Activated T-helper 9 cell treated with anti-CD3 and anti-CD28 coated beads, Interleukin-2, amount 50 U/mL, for 16 hours (primary cell): ENCODE measurements at regions not wholly inside any gene's neighbourhood (a gene's known extent, or its start where the extent isn't known, plus 50 kb on each side); places are given as distances from the start of the nearest gene placed in this dataset.
"Not testable (repeated sequence)": the region's sequence is repeated elsewhere in the genome, so short reads cannot be mapped to it uniquely, and the experiment has no call there.

ENCODE experiments used
- DNase-seq: peaks from one replicate; pipeline ENCODE4 v3.0.0-alpha.2; 2020; ENCODE audit warnings: low read depth

DNA sequence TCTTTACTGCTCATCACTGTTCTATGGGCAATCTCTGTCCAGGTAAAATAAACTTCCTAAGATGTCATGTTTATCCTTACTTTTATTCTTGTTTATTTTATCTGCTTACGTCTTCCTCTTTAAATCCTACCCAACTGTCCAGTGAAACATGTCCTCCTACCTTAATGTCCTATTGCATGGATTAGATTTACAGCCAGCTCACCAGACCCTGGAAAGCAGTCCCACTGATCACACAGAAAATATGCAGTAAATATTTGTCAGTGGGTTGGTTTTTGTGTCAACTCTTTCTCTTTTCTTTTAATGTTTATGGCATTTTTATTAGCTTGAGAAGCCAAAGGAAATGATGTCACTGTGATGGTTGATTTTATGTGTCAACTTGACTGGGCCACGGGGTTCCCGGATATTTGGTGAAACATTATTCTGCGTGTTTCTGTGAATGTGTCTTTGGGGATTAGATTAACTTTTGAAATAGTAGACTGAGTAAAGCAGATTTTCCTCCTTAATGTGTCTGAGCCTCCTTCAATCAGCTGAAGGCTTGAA lies 258.3 kb downstream of the SRGAP2C start:
- DNase-seq: no peak

DNA sequence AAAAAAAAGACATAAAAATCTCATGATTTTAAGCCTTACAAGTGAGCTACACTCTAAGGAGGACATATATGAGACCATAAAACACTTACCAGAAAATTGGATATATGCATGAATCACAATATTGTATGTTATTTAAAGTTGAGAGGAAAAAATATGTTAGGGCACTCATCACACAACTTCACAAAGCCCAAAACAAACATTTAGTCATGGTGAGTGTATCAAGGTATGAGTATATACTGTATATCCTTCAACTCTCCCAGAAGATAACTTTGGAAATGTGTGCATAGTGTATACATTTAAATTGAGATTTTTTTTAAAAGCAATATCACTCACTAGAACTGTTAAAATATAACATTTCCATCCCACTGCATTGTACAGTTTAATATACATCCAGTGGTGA lies 259.3 kb downstream of the SRGAP2C start:
- DNase-seq: no peak

DNA sequence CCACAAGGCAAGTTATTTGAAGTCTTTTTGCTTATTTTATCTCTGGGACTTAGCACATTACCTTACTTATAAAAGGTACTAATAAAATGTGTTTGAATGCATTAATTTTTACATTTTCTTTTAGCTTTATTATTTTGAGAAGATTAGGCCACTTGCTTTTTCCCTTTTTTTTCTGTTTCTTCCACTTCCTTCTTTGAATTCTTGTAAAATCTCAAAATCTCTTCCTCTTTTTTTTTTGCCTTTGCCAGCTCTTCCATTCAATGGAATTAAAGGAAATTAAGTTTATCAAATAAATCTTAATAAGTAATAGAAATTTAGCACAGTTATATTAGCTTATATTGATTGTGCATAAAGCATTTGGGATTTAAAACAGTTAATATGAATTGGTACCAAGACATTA lies 260.9 kb downstream of the SRGAP2C start:
- no peak for DNase-seq

DNA sequence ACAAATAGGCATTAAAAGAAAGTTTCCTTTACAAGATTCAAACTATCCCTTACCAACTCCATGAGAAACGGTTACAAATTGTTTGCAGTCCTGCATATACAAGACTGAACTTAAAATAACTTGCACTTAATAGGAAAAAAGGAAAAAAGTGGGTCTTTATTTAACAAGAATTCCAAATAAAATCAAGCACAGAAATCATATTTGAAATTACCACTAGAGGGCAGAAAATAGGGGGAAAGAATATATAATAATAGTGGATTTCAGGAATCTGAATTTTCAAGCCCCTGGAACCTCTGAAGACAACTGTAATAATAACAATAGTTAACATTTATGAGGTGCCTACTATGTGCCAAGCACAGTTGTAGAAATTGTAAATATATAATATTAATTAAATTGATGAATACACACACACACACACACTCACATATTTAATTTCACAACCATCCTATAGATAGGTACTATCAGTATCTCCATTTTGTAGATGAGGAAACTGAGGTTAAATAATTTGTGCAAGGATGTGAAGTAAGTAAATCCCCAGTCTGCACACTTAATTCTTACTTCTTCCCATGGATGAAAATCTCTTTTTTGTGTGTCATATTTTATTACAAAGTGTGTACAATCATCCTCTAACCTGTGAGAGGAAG lies 262.6 kb downstream of the SRGAP2C start:
- not testable (repeated sequence) for DNase-seq

DNA sequence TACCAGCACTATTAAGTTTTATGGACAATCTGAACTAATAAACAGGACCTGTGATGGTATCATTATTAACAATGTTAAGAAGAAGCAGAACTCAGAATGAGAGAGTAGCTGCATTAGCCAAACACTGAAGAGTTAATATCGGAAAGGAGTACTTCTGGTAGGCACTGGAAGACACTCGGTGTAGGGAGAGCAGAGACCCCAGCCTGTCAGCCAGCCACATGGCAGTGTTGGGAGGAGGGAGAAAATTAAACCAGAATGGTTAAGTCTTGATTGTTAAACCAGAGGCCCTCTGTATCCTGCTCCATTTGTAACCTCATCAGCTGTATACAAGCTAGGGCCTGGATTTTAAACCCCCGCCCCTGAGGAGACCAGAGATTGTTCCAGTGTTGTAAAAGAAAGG lies 263.3 kb downstream of the SRGAP2C start:
- DNase-seq: not testable (repeated sequence)

DNA sequence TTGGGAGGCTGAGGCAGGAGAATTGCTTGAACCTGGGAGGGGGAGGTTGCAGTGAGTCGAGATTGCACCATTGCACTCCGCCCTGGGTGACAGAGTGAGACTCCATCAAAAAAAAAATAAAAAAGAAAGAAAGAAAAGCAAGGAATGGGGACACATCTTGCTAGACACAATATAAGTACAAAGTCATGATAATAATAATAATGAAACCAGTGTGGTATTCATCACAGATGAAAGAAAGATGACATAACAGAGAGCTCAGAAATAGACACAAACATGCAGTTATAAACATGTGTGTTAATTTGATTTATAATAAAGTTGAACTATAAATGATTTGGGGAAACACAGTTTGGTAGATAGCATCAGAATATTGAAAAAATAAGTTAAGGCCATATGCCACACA lies 264.1 kb downstream of the SRGAP2C start:
- no peak for DNase-seq

DNA sequence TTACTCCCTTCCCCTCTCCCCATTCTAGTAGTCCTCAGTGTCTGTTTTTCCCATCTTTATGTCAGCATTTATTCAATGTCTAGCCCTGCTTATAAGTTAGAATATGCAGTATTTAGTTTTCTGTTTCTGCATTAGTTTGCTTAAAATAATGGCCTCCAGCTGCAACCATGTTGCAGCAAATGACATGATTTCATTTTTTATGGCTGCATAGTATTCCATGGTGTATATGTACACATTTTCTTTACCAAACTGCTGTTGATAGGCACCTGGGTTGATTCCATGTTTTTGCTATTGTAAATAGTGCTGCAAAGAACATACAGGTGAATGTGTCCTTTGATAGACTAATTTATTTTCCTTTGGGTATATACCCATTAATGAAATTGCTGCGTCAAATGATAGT lies 267.7 kb downstream of the SRGAP2C start:
- no peak for DNase-seq

DNA sequence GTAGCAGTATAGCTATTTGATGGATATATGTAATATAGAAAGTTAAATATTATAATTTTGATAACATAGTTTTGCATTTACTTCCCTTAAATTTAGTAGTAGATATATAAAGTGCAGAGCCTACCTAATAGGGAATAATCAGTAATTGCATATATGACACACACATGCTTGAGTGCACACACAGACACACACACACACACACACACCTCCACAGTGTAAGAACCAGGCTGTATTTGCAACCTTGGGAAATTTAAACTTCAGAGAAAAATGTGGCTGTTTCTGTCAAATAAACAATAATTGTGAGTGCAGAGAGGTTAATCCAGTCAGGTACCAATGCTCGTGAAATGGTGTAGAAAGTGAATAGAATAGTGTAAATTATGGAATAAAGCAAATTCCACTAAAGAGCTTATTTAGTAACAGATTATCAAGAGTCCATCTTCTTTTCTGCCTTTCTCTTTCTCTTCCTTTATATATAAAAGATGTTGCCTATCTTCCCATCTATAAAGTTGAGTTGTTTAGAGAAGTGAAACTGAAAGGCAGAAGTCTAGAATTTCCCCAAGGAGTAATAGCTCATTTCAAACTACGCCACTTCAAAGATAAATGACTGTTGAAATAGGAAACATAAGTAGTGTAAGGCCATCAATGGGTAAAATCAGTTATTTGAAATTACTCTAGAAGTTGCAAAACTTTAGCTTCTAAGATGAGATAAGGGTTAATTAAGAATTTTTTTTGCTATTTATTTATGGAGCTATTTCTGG lies 273.7 kb downstream of the SRGAP2C start:
- DNase-seq: no peak

DNA sequence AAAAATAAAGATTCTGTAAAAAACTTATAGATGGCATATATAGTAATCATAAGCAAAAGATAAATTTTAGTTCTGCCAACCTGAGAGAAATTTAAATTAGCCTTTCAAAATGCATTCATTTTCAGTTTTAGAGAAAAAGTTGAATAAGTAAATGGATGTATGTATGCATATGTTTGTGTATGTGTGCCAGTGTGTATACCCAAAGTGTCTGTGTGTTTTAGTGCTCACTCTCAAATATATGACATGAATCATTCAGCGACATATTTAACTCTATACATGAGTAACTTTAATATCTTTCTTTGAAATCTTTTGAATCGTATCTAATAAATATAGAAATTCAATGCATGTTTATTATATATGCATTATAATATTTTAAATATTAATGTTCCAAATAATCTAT lies 274.5 kb downstream of the SRGAP2C start:
- no peak for DNase-seq

DNA sequence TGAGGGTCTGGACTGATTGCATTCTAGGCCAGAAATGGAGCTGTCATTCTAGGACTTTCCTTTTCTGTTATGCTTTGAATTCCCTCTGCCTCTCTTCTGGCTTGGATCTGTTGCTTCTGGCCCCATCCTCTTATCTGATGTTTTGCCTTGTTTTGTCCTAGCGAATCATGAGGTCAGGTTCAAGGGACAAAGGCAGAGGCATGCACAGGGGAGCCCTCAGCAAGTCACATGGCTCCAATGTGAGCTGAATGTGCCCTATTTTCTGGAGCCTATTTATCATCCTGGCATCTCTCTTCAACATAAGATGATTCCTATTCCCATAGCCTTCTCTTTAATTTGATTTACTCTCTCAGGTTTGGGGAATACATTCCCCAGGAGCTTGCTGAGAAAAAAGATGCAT lies 284.6 kb downstream of the SRGAP2C start:
- not testable (repeated sequence) for DNase-seq

DNA sequence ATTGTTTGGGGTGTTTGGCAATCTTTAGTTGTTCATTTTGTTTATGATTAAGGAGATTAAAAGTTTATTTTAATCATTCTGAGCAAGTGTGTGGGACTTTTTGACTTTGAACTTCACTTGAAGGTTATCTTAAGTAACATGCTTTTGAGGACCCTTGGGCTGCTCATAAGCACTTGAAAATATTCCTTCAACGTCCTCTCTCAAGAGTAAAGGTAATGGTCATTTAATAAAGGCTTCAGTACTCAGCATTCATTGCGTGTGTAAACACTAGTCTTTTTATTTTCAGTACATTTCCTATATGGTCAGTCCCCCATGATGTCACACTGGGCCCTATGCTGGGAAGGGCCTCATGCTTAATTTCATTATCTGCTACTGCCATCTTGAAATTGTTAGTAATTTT lies 285.6 kb downstream of the SRGAP2C start:
- DNase-seq: not testable (repeated sequence)

DNA sequence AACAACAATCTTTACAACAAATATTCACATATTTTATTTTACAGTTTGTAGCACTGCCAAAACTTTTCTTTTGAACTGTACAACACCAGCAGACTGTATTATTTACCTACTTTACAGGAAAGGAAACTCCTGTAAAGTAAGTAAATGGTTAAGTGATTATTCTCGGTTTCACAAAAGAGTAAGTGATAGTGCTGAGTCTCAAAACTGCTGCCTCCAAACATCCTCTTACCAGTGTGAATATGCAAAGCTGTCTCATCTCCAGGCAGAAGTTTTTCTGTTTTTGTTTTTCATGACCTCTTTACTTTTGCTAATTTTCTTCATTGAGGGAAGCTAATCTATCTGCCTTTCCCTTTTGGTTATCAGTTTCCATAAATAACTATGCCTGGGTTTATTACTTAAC lies 286.7 kb downstream of the SRGAP2C start:
- no peak for DNase-seq

DNA sequence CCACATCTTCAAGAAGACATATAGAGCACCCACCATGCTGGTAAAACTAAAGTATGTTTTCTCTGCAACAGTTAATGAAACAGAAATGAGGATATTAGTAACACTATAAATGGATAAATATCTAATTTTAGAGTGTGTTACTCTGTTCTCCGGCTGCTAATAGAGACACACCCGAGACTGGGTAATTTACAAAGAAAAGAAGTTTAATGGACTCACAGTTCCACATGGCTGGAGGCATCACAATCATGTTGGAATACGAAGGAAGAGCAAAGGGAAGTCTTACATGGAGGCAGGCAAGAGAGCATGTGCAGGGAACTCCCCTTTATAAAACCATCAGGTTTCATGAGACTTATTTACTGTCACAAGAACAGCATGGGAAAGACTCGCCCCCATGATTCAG lies 287.2 kb downstream of the SRGAP2C start:
- DNase-seq: no peak

DNA sequence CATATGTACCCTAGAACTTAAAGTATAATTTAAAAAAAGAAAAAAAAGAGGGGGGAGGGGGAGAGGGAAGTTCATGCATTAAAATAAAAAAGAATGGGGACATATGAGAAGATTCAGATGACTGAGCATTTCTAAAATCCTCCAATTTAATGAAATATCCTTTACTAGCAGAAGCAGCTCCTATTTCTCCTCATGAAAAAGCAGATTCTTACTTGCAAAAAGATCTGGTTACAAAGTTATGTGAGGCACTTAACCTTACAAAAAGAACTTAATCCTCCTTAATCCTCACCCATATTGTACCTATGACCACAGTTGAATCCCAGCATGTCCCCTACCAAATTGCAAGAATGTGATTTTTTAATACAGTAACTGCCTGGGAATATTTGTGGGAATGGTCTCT lies 298.5 kb downstream of the SRGAP2C start:
- DNase-seq: no peak

DNA sequence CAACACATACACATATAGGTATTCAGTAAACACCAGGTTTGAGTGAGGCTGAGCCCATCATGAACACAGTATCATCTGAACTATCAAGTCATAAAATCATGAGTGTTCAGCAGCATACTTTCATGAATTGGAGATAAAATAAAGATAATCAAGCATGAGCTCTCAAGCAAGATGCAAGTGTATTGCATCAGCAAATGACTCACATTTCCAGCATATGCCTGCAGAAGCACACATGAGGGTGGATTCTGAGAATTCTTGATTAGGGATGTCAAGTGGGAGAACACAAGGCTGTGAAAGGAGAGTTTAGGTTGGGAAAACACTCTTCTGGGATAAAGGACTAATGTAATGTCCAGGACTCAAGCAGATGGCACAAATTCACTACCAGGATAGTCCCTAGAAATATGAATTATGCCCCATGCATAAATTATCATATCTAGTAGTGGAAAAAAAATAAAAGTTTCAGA lies 299.2 kb downstream of the SRGAP2C start:
- DNase-seq: no peak

DNA sequence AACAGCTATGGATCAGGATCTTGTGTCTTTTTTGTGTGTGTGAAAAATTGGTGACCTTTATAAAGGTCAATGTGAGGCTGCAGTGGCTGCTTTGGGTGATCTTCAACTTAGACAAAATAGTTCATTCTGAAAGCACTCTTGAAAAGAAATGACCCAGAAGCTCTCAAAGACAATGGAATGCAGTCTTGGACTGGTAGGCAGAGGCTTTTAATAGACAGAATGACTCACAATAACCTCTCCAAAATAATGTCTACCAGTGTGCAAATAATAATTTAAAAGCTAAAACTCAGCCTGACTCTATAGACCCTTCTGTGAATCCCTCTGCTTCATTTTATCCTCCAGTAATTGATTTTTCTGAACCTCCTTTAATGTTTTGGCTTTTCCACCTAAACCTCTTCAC lies 310.0 kb downstream of the SRGAP2C start:
- not testable (repeated sequence) for DNase-seq

DNA sequence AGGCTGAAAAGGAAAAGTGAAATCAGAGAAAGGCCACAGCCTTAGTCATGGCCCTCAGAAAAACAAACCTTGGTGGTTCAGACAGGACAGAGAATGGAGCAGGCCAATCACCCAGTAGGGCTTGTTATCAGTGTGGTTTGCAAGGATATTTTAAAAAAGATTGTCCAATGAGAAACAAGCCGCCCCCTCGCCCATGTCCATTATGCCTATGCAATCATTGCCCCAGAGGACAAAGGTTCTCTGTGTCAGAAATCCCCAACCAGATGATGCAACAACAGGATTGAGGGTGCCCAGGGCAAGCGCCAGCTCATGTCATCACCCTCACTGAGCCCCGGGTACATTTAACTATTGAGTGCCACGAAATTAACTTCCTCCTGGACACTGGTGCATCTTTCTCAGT lies 326.7 kb downstream of the SRGAP2C start:
- not testable (repeated sequence) for DNase-seq

DNA sequence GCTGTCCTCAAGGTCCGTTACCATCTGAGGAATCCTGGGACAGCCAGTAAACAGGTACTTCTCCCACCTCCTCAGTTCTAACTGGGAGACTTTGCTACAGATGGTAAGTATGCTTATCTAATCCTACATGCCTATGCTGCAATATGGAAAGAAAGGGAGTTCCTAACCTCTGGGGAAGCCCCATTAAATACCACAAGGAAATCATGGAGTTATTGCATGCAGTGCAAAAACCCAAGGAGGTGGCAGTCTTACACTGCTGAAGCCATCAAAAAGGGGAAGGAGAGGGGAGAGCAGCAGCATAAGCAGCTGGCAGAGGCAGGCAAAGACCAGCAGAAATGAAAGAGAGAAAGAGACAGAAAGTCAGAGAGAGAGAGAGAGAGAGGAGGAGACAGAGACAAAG lies 327.1 kb downstream of the SRGAP2C start:
- not testable (repeated sequence) for DNase-seq

DNA sequence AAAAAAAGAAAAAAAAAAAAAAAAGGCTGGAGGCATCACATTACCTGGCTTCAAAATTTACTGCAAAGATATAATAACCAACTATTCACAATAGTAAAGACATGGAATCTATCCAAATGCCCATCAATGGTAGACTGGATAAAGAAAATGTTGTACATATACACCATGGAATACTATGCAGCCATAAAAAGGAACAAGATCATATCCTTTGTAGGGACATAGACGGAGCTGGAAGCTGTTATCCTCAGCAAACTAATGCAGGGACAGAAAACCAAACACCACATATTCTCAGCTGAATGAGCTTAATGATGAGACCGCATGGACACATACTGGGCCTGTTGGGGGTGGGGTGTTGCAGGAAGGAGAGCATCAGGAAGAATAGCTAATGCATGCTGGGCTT lies 330.5 kb downstream of the SRGAP2C start:
- DNase-seq: no peak

DNA sequence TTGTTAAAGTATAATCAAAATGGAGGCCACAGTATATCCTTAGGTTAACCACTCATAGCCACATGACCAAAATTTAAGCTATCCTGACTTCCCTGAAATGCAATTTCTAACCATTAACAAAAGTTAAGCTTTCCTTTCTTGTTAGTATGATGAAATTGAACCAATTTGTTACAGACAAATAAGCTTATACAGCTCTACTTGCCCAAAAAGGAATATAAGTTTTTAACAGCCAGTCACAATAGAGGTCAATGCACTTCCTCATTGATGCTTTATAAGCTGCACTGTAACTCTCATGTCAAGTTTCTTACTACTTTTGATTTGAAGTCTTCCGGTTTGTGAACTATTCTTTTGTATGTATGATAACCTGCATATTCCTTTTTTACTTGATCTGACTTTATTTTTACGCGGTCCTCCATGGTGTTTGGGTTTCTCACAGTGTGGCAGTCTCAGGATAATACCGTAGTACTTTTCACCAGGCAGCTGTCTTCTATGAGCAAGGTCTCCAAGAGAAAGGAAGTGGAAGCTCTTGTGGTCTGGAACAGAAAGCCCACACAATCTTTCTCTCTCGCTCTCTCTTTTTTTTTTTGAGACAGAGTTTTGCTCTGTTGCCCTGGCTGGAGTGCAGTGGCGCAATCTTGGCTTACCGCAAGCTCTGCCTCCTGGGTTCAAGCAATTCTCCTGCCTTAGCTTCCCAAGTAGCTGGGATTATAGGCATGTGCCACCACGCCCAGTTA lies 331.6 kb downstream of the SRGAP2C start:
- DNase-seq: no peak

DNA sequence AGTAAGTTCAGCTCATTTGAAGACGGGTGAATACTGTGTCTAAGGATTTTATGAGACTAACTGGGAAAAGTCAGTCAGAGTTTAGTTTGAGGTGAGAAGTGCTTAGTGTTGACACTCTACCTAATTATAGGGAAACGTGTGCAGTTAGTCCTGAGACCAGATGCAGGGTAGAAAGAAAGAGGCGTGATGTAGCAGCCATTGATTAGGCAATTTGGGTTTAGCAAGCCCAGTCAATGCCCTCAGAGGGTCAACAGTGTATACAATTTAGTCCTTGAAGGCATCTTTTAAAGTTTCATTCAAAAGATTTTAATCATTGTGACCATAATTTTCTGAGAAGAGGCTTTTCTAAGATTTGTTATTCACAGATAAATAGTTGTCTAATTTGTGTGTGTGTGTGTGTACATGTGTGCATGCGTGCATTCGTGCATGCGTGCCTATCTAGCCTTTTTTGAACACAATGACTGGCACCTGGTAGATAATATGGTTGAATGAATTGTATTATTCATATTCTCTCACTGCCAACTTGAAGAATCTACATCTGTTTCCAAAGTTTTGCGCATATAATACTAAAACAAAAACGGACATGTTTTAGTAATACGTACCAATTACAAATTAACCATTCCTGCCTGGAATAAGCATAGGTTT lies 332.9 kb downstream of the SRGAP2C start:
- DNase-seq: no peak

DNA sequence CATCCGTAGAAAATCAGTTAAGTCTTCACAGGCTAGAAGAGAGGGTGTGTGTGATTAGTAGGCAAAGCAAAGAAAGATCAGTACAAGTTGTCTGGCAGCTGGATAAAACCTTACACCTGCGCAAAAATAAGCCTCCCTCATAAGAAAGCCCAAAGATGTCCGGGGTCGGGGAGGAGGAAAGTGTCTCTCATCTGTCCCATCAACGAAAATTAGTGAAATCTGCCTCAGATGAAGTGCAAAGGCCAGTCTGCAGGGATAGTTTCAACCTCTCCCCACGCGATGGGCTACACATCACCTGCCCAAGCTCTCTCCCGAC lies 333.9 kb downstream of the SRGAP2C start:
- DNase-seq: no peak
